OCI-LY1 (cell line): ENCODE measurements at regions not wholly inside any gene's neighbourhood (a gene's known extent, or its start where the extent isn't known, plus 50 kb on each side); places are given as distances from the start of the nearest gene placed in this dataset.

ENCODE experiments used
- H2AFZ ChIP-seq: fragments of 200-600 bp; sonication (generic), shearing (Covaris generic); 2 replicates; pipeline ENCODE4 v1.6.0; 2014; ENCODE audit warnings: antibody characterized with exemption, mild to moderate bottlenecking, low read length
- H3F3A ChIP-seq: fragments of 200-600 bp; sonication (generic), shearing (Covaris generic); 2 replicates; pipeline ENCODE4 v1.6.0; 2014; ENCODE audit warnings: mild to moderate bottlenecking, antibody characterized with exemption, low read length, moderate library complexity; ENCODE audit not compliant: insufficient read depth
- H3K27ac ChIP-seq: fragments of 200-600 bp; sonication (generic); 2 replicates; pipeline ENCODE4 v1.5.1; 2014; ENCODE audit warnings: low read length, mixed run types, mild to moderate bottlenecking, low read depth; ENCODE audit not compliant: poor library complexity, severe bottlenecking
- H3K27me3 ChIP-seq: fragments of 200-600 bp; sonication (generic); 2 replicates; pipeline ENCODE4 v1.6.0; 2014; ENCODE audit warnings: antibody characterized with exemption, mild to moderate bottlenecking, low read length, moderate library complexity; ENCODE audit not compliant: insufficient read depth
- H3K36me3 ChIP-seq: fragments of 200-600 bp; sonication (generic); 2 replicates; pipeline ENCODE4 v1.6.1; 2014; ENCODE audit warnings: mild to moderate bottlenecking, antibody characterized with exemption, low read length, moderate library complexity, mixed read lengths; ENCODE audit not compliant: insufficient read depth
- H3K4me1 ChIP-seq: fragments of 200-600 bp; sonication (generic); 2 replicates; pipeline ENCODE4 v1.5.1; 2014; ENCODE audit warnings: mild to moderate bottlenecking, low read length, moderate library complexity; ENCODE audit not compliant: insufficient read depth, severe bottlenecking
- H3K4me2 ChIP-seq: fragments of 200-600 bp; sonication (generic), shearing (Covaris generic); 2 replicates; pipeline ENCODE4 v1.6.1; 2014; ENCODE audit warnings: low read length
- H3K4me3 ChIP-seq: fragments of 200-600 bp; sonication (generic); 2 replicates; pipeline ENCODE4 v1.5.1; 2014; ENCODE audit warnings: low read length, low read depth, mild to moderate bottlenecking, mixed read lengths; ENCODE audit not compliant: poor library complexity, severe bottlenecking
- H3K79me2 ChIP-seq: fragments of 200-600 bp; shearing (Covaris generic); 2 replicates; pipeline ENCODE4 v1.6.1; 2016; ENCODE audit warnings: mixed run types, low read length, mixed read lengths; ENCODE audit not compliant: insufficient read depth
- H3K9ac ChIP-seq: fragments of 200-600 bp; sonication (generic), shearing (Covaris generic); 2 replicates; pipeline ENCODE4 v1.6.1; 2014; ENCODE audit warnings: mild to moderate bottlenecking, low read length, mixed read lengths
- H3K9me2 ChIP-seq: fragments of 200-600 bp; sonication (generic), shearing (Covaris generic); 2 replicates; pipeline ENCODE4 v1.6.1; 2014; ENCODE audit warnings: low read depth, mild to moderate bottlenecking, low read length, mixed read lengths
- H3K9me3 ChIP-seq: fragments of 200-600 bp; shearing (Covaris generic); 2 replicates; pipeline ENCODE4 v1.6.1; 2014; ENCODE audit warnings: low read length, mixed read lengths
- H4K20me1 ChIP-seq: fragments of 200-600 bp; sonication (generic), shearing (Covaris generic); 2 replicates; pipeline ENCODE4 v1.6.0; 2016; ENCODE audit warnings: mild to moderate bottlenecking, low read length; ENCODE audit not compliant: insufficient read depth
- EZH2 ChIP-seq: fragments of 200-600 bp; sonication (generic), shearing (Covaris generic); IDR thresholded peaks from 2 replicates; pipeline ENCODE4 v1.8.0; 2017; ENCODE audit warnings: borderline replicate concordance, mixed run types, mild to moderate bottlenecking, antibody characterized with exemption, low read length, moderate library complexity, mixed read lengths
- TF ChIP-seq, protein P1 (sequence below): fragments of 200-600 bp; sonication (generic), shearing (Covaris generic); IDR thresholded peaks from 2 replicates; pipeline ENCODE4 v1.5.1; 2017; ENCODE audit warnings: mild to moderate bottlenecking, antibody characterized with exemption, low read length, moderate library complexity, mixed read lengths

DNA sequence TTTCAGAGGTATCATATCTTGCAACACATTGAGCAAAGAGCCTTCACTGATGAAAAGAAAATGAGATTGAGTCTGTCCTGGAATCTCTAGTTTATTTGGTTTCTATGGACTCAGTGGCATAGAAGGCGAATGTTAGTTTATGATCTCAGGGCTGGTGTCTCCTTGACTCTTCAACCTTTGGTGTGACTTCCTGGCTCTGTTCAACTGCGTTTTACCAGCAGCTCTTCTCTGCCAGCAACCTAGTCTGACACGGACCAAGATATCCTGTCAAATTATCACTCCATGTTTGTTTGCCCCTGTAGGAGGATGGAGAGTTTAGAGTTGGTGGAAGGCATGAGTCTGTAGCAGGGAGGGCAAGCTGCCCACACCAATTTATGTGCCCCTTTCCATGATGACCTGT is 82.9 kb upstream of the TBC1D5 start:
- Histone ChIP-seq H3K9me2 (no peaks in the 10 kb centered on the region), H4K20me1 (no peaks in the 10 kb centered on the region), H3K4me2 (no peak overlapping the region), H3K9ac (no peak overlapping the region), H3K9me3 (no peaks in the 10 kb centered on the region), H3K27ac (no peak overlapping the region), H3K79me2 (no peaks in the 10 kb centered on the region), H2AFZ (no peak overlapping the region), H3K4me3 (no peak overlapping the region), H3F3A (no peaks in the 10 kb centered on the region), H3K27me3 (no peaks in the 10 kb centered on the region), H3K4me1 (no peaks in the 10 kb centered on the region), H3K36me3 (no peaks in the 10 kb centered on the region)
- no peak for TF ChIP-seq EZH2
- TF ChIP-seq, protein P1, sequence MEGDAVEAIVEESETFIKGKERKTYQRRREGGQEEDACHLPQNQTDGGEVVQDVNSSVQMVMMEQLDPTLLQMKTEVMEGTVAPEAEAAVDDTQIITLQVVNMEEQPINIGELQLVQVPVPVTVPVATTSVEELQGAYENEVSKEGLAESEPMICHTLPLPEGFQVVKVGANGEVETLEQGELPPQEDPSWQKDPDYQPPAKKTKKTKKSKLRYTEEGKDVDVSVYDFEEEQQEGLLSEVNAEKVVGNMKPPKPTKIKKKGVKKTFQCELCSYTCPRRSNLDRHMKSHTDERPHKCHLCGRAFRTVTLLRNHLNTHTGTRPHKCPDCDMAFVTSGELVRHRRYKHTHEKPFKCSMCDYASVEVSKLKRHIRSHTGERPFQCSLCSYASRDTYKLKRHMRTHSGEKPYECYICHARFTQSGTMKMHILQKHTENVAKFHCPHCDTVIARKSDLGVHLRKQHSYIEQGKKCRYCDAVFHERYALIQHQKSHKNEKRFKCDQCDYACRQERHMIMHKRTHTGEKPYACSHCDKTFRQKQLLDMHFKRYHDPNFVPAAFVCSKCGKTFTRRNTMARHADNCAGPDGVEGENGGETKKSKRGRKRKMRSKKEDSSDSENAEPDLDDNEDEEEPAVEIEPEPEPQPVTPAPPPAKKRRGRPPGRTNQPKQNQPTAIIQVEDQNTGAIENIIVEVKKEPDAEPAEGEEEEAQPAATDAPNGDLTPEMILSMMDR, result no peak

GRCh38 chr3:17823816-17824215 is 81.4 kb upstream of the TBC1D5 start:
- no peak overlapping the region for H3K4me3 ChIP-seq
- H3F3A ChIP-seq, result no peaks in the 10 kb centered on the region
- no peak overlapping the region for H3K4me2 ChIP-seq
- H3K9ac ChIP-seq, result no peak overlapping the region
- H2AFZ ChIP-seq, result no peak overlapping the region
- H3K27me3 ChIP-seq, result no peaks in the 10 kb centered on the region
- no peaks in the 10 kb centered on the region for H4K20me1 ChIP-seq
- no peaks in the 10 kb centered on the region for H3K9me3 ChIP-seq
- H3K27ac ChIP-seq, result no peak overlapping the region
- no peaks in the 10 kb centered on the region for H3K9me2 ChIP-seq
- H3K4me1 ChIP-seq, result no peaks in the 10 kb centered on the region
- H3K36me3 ChIP-seq, result no peaks in the 10 kb centered on the region
- TF ChIP-seq EZH2, result no peak
- TF ChIP-seq, protein P1, result no peak
- H3K79me2 ChIP-seq, result no peaks in the 10 kb centered on the region; the same call in 1 of the 2 replicates

- H4K20me1 ChIP-seq, result no peaks in the 10 kb centered on the region
- H3K36me3 ChIP-seq, result no peaks in the 10 kb centered on the region
- no peaks in the 10 kb centered on the region for H3K9me2 ChIP-seq
- H2AFZ ChIP-seq, result no peak overlapping the region
- no peaks in the 10 kb centered on the region for H3K9me3 ChIP-seq
- H3K4me2 ChIP-seq, result no peak overlapping the region
- H3F3A ChIP-seq, result no peaks in the 10 kb centered on the region
- no peak overlapping the region for H3K4me3 ChIP-seq
- H3K79me2 ChIP-seq, result no peaks in the 10 kb centered on the region; the same call in 1 of the 2 replicates
- no peaks in the 10 kb centered on the region for H3K4me1 ChIP-seq
- H3K27me3 ChIP-seq, result no peaks in the 10 kb centered on the region
- H3K9ac ChIP-seq, result no peak overlapping the region
- no peak for TF ChIP-seq EZH2
- TF ChIP-seq, protein P1, result no peak
- no peak overlapping the region for H3K27ac ChIP-seq
Measured at GRCh38 chr3:17823036-17823435, 80.6 kb upstream of the TBC1D5 start.
